Endothelial cell of umbilical vein (primary cell): ENCODE measurements at regions not wholly inside any gene's neighbourhood (a gene's known extent, or its start where the extent isn't known, plus 50 kb on each side); places are given as distances from the start of the nearest gene placed in this dataset.

Source experiments
- BruUV-seq: library from RNA; stranded (reverse); fragments of 400-500 nt; replicated peaks from 2 replicates; lab custom pipeline; 2021; lab: Mats Ljungman, UMichigan
- CTCF ChIA-PET: fragments of 300-600, 350-600 bp; sonication (Branson Sonifier 250); formaldehyde crosslinking; loops from one replicate; lab custom pipeline; 2021; ENCODE audit warnings: antibody characterized with exemption, inconsistent platforms; lab: Charles Lee
- POLR2A ChIA-PET: fragments of 300-600, 350-600 bp; sonication (Branson Sonifier 250); formaldehyde crosslinking; loops from one replicate; lab custom pipeline; 2021; ENCODE audit warnings: antibody characterized with exemption, inconsistent platforms; lab: Charles Lee
- DNase-seq: peaks from one replicate; pipeline ENCODE4 v3.0.0-alpha.2; 2011; ENCODE audit warnings: low read depth, low spot score
- FAIRE-seq: peaks from 2 replicates; lab custom pipeline; 2011; peaks lifted over from hg19 to GRCh38; lab: Jason Lieb, UNC
- H2AFZ ChIP-seq: 2 replicates; pipeline ENCODE4 v1.6.0; 2012; ENCODE audit warnings: low read depth, low read length, control low read depth, inconsistent platforms
- H3K27ac ChIP-seq: 2 replicates; pipeline ENCODE4 v1.5.1; 2011; ENCODE audit warnings: low read depth, mild to moderate bottlenecking, control low read depth, low read length, moderate library complexity; ENCODE audit not compliant: insufficient read depth
- H3K27me3 ChIP-seq, 2 experiments: 2 replicates each; pipeline versions ENCODE4 v1.6.0 to v1.6.1; 2011; ENCODE audit warnings: low read length in 2 of 2, mixed read lengths in 1 of 2; ENCODE audit not compliant: control insufficient read depth in 2 of 2, insufficient read depth in 2 of 2
- H3K36me3 ChIP-seq, 2 experiments: 2 replicates in 1 of 2; 3 replicates in 1 of 2; pipeline ENCODE4 v1.5.1; 2011; ENCODE audit warnings: low read length in 2 of 2, mild to moderate bottlenecking in 1 of 2, moderate library complexity in 1 of 2; ENCODE audit not compliant: control insufficient read depth in 2 of 2, insufficient read depth in 2 of 2; ENCODE audit errors: extremely low read depth in 1 of 2
- H3K4me1 ChIP-seq: 3 replicates; pipeline ENCODE4 v1.5.1; 2011; ENCODE audit warnings: mild to moderate bottlenecking, low read length; ENCODE audit not compliant: control insufficient read depth, insufficient read depth; ENCODE audit errors: extremely low read depth
- H3K4me2 ChIP-seq: 2 replicates; pipeline ENCODE4 v1.6.1; 2011; ENCODE audit warnings: low read length, control low read depth, mixed read lengths; ENCODE audit not compliant: insufficient read depth
- H3K4me3 ChIP-seq, 3 experiments: fragments of 200-600 bp in 1 of 3; sonication (generic), shearing (Covaris generic) in 1 of 3; replicated peaks in 1 of 3; 2 replicates each; pipeline ENCODE4 v1.5.1; 2011 to 2016; ENCODE audit warnings: control low read depth in 3 of 3, low read length in 3 of 3, mild to moderate bottlenecking in 2 of 3, inconsistent platforms in 1 of 3, low read depth in 1 of 3, moderate library complexity in 1 of 3; ENCODE audit not compliant: insufficient read depth in 1 of 3
- H3K79me2 ChIP-seq: 2 replicates; pipeline ENCODE4 v1.6.0; 2012; ENCODE audit warnings: low read length, inconsistent platforms; ENCODE audit not compliant: control insufficient read depth, insufficient read depth
- H3K9ac ChIP-seq: replicated peaks from 2 replicates; pipeline ENCODE3; 2011; ENCODE audit warnings: low read length, control low read depth; ENCODE audit not compliant: insufficient read depth; ENCODE audit errors: extremely low read depth
- H3K9me1 ChIP-seq: replicated peaks from 3 replicates; pipeline ENCODE4 v1.6.0; 2011; ENCODE audit warnings: mild to moderate bottlenecking, low read length; ENCODE audit not compliant: control insufficient read depth, insufficient read depth; ENCODE audit errors: extremely low read depth
- H3K9me3 ChIP-seq: replicated peaks from 2 replicates; pipeline ENCODE4 v1.5.1; 2012; ENCODE audit warnings: low read length, inconsistent platforms; ENCODE audit not compliant: control insufficient read depth, insufficient read depth
- H4K20me1 ChIP-seq: replicated peaks from 2 replicates; pipeline ENCODE3; 2011; ENCODE audit warnings: mild to moderate bottlenecking, low read length; ENCODE audit not compliant: control insufficient read depth, insufficient read depth; ENCODE audit errors: extremely low read depth
- CTCF ChIP-seq, 2 donors: IDR thresholded peaks; 1 replicate in 1 of 2; 2 replicates in 1 of 2; pipeline ENCODE4 v1.5.1; 2011; ENCODE audit warnings: low read length in 2 of 2, mild to moderate bottlenecking in 2 of 2, moderate library complexity in 2 of 2, control low read depth in 1 of 2, inconsistent platforms in 1 of 2, low read depth in 1 of 2; ENCODE audit not compliant: insufficient read depth in 1 of 2; ENCODE audit errors: extremely low read depth in 1 of 2
- EZH2 ChIP-seq: IDR thresholded peaks from 2 replicates; pipeline ENCODE4 v1.6.1; 2012; ENCODE audit warnings: borderline replicate concordance, low read depth, mild to moderate bottlenecking, moderate library complexity, low read length, inconsistent platforms; ENCODE audit not compliant: severe bottlenecking
- FOS ChIP-seq: IDR thresholded peaks from 2 replicates; pipeline ENCODE4 v1.6.1; 2011; ENCODE audit warnings: mild to moderate bottlenecking, low read length, moderate library complexity, borderline replicate concordance; ENCODE audit not compliant: insufficient read depth
- JUN ChIP-seq: IDR thresholded peaks from 2 replicates; pipeline ENCODE4 v1.6.1; 2011; ENCODE audit warnings: borderline replicate concordance, low read depth; ENCODE audit not compliant: insufficient read length, insufficient read depth
- MAX ChIP-seq: IDR thresholded peaks from 2 replicates; pipeline ENCODE4 v1.6.1; 2011; ENCODE audit not compliant: insufficient read depth, insufficient read length
- POLR2AphosphoS5 ChIP-seq: IDR thresholded peaks from 2 replicates; pipeline ENCODE4 v1.6.1; 2012; ENCODE audit warnings: low read depth, mild to moderate bottlenecking, control low read depth, low read length, moderate library complexity; ENCODE audit not compliant: insufficient read depth
- dilution Hi-C: fragments of 300-500 bp; cut with MboI; formaldehyde crosslinking; loops from one replicate; pipeline ENCODE4 v1.15.0; 2019; ENCODE audit warnings: low sequenced_read_pairs; ENCODE audit not compliant: extremely low pct_ligation_motif_present
- intact Hi-C: fragments of 100-400 bp; cut with micrococcal nuclease; formaldehyde crosslinking; loops from one replicate; pipeline ENCODE4 v1.10.0; 2022

GRCh38 chr2:4898706-4899105 is 793.5 kb upstream of the SOX11 start:
- Histone ChIP-seq H3K36me3 (no peaks in the 10 kb centered on the region), H4K20me1 (no peaks in the 10 kb centered on the region), H3K9ac (no peak overlapping the region), H3K4me1 (no peaks in the 10 kb centered on the region), H3K4me2 (no peak overlapping the region), H3K79me2 (no peaks in the 10 kb centered on the region), H3K9me1 (no peaks in the 10 kb centered on the region), H3K27ac (no peak overlapping the region), H3K9me3 (no peaks in the 10 kb centered on the region), H2AFZ (no peak overlapping the region), H3K4me3 (no peak overlapping the region), H3K27me3 (no peaks in the 10 kb centered on the region)
- no peak for FAIRE-seq
- TF ChIP-seq FOS (peak; percentile 17), EZH2 (no peak), JUN (peak; percentile 47), CTCF (IDR thresholded peaks at IDR 0.05; ENCODE audit: extremely low read depth in 1 of 2, insufficient read depth in 1 of 2, low read depth in 1 of 2, low read length in 2 of 2) (no peak), MAX (no peak)
- ChIA-PET CTCF (no interaction called here), POLR2A (no interaction called here)
- dilution Hi-C loops (no loop called here), intact Hi-C loops (no loop called here)
- peak; percentile 4 for DNase-seq
- no TSS peak for BruUV-seq

GRCh38 chr2:4900242-4900641 is 791.9 kb upstream of the SOX11 start:
- H3K36me3 ChIP-seq: no peaks in the 10 kb centered on the region
- H3K27me3 ChIP-seq: no peaks in the 10 kb centered on the region
- no peak for DNase-seq
- ChIA-PET POLR2A (no interaction called here), CTCF (no interaction called here)
- H3K27ac ChIP-seq: no peak overlapping the region
- no peaks in the 10 kb centered on the region for H3K4me1 ChIP-seq
- no peak overlapping the region for H3K9ac ChIP-seq
- H3K4me2 ChIP-seq: no peak overlapping the region
- H3K9me3 ChIP-seq: no peaks in the 10 kb centered on the region
- H3K79me2 ChIP-seq: no peaks in the 10 kb centered on the region
- dilution Hi-C loops (no loop called here), intact Hi-C loops (no loop called here)
- BruUV-seq: no TSS peak
- H3K9me1 ChIP-seq: no peaks in the 10 kb centered on the region
- TF ChIP-seq POLR2AphosphoS5 (no peak), EZH2 (no peak)
- no peak overlapping the region for H2AFZ ChIP-seq
- no peak overlapping the region for H3K4me3 ChIP-seq
- no peaks in the 10 kb centered on the region for H4K20me1 ChIP-seq
- FAIRE-seq: no peak
